Heart right ventricle (tissue), 16 donors: ENCODE measurements at regions not wholly inside any gene's neighbourhood (a gene's known extent, or its start where the extent isn't known, plus 50 kb on each side); places are given as distances from the start of the nearest gene placed in this dataset.

ENCODE experiments used
- ATAC-seq, 8 donors: fragments of 200-7000 bp; cut with Tn5 transposase; one replicate each; pipeline ENCODE4 v1.9.1; 2020; ENCODE audit warnings: mild to moderate bottlenecking in 8 of 8, moderate library complexity in 8 of 8, moderate number of reproducible peaks in 1 of 8
- DNase-seq, 2 donors: peaks; one replicate each; pipeline ENCODE4 v3.0.0-alpha.2; 2020
- H3K27ac ChIP-seq, 10 donors: fragments of 200-600 bp; sonication (generic) in 2 of 10; one replicate each; pipeline versions ENCODE4 v1.5.0 to v1.8.0; 2020 to 2022; ENCODE audit warnings: mild to moderate bottlenecking in 3 of 10
- H3K27me3 ChIP-seq, 7 donors: fragments of 200-600 bp; one replicate each; pipeline ENCODE4 v1.8.0; 2021 to 2022; ENCODE audit warnings: mild to moderate bottlenecking in 2 of 7
- H3K36me3 ChIP-seq, 9 donors: fragments of 200-600 bp; sonication (generic) in 1 of 9; one replicate each; pipeline versions ENCODE4 v1.5.0 to v1.8.0; 2020 to 2022; ENCODE audit warnings: mild to moderate bottlenecking in 2 of 9
- H3K4me1 ChIP-seq, 9 donors: fragments of 200-600 bp; sonication (generic) in 1 of 9; one replicate each; pipeline versions ENCODE4 v1.5.0 to v1.8.0; 2020 to 2022; ENCODE audit warnings: mild to moderate bottlenecking in 4 of 9
- H3K4me3 ChIP-seq, 10 donors: fragments of 200-600 bp; sonication (generic) in 2 of 10; one replicate each; pipeline versions ENCODE4 v1.5.0 to v1.8.0; 2020 to 2022; ENCODE audit warnings: mild to moderate bottlenecking in 7 of 10, moderate library complexity in 2 of 10
- H3K9me3 ChIP-seq, 11 donors: fragments of 200-600 bp in 10 of 11; sonication (generic) in 2 of 11; one replicate each; pipeline versions ENCODE4 v1.5.0 to v1.8.0; 2013 to 2022; ENCODE audit warnings: mild to moderate bottlenecking in 2 of 11, control low read depth in 1 of 11, moderate library complexity in 1 of 11
- CTCF ChIP-seq, 9 donors: fragments of 200-600 bp; sonication (generic) in 2 of 9; IDR thresholded peaks; one replicate each; pipeline versions ENCODE4 v1.5.0 to v1.8.0; 2021 to 2022; ENCODE audit warnings: antibody characterized with exemption in 9 of 9, mild to moderate bottlenecking in 5 of 9, moderate library complexity in 1 of 9
- whole genome bisulfite sequencing, 2 donors: extraction: QIAGEN DNeasy Blood & Tissue Kit; methylation state at CpG; one replicate each; pipeline ENCODE4 v1.1.7; 2013; ENCODE audit warnings: inconsistent platforms in 1 of 2; 5-methylcytosine and 5-hydroxymethylcytosine counted together
- intact Hi-C, 10 donors: fragments of 100-400 bp; cut with DNase I; formaldehyde crosslinking; loops; one replicate each; pipeline versions ENCODE4 v1.11.1 to v1.14.2; 2022
- donor health status: Arrhythmogenic right ventricular cardiomyopathy.
- donor health status: ischemic (EF 13 %, LVEDD 7.1; RV severe dilation, severe dysfunction).
- donor health status: healthy with polysubstance abuse.
- donor health status: DM: no; HTN: yes; CAD: no.
- donor health status: DM: no; HTN: no; CAD: no.
- donor health status: ischemic (EF 25% LVEDD 6.9; RV normal size, moderate dysfunction).
- donor health status: ischemic (EF 25% LVEDD 5.7; RV mildly dilated, moderate dysfunction).
- donor health status: healthy.
- donor health status: DM: yes; HTN: yes; CAD: no.
- donor health status: Ischemic cardiomyopathy.
- donor health status: ischemic (EF 35%, LVEDD 5.7; RV mildly dilated, moderate dysfunction).
- donor health status: nonischemic (EF 11% LVEDD 7.7; RV severe dilation, severe dysfunction).
- donor health status: DM: yes; HTN: yes; CAD: no.
- donor health status: PGD.
- donor health status: ischemic (EF 29% LVEDD 5.4; RV normal size, mild dysfunction).
- donor health status: nonischemic (EF 23%, LVEDD 6.1; RV moderate dilation, normal function).

GRCh38 chr2:149781263-149781808 is 193.8 kb upstream of the MMADHC start:
- Histone ChIP-seq H3K36me3 (no peaks in the 10 kb centered on the region), H3K4me3 (no peak overlapping the region), H3K27ac (no peak overlapping the region), H3K9me3 (peaks cover 0 to 7% (median 0%) of the 10 kb centered on the region in 11 donors), H3K4me1 (no peaks in the 10 kb centered on the region), H3K27me3 (no peaks in the 10 kb centered on the region)
- TF ChIP-seq CTCF (IDR thresholded peaks at IDR 0.05): no peak
- WGBS, 2 donors: 82 to 88% methylated on average over 1 of the region's 1 CpG
- DNase-seq (no peak), ATAC-seq (no peak)
- intact Hi-C loops: no loop called here

GRCh38 chr2:149773006-149773405 is 185.4 kb upstream of the MMADHC start:
- H3K4me3 ChIP-seq: no peak overlapping the region
- no peak for ATAC-seq
- H3K27me3 ChIP-seq: no peaks in the 10 kb centered on the region
- TF ChIP-seq CTCF (IDR thresholded peaks at IDR 0.05): no peak
- WGBS, 2 donors: 58 to 63% methylated on average over 1 of the region's 1 CpG
- no peaks in the 10 kb centered on the region for H3K4me1 ChIP-seq
- no peak for DNase-seq
- H3K9me3 ChIP-seq: no peaks in the 10 kb centered on the region
- H3K27ac ChIP-seq: no peak overlapping the region
- intact Hi-C loops: no loop called here
- no peaks in the 10 kb centered on the region for H3K36me3 ChIP-seq

GRCh38 chr2:149768320-149768799 is 180.8 kb upstream of the MMADHC start:
- no peaks in the 10 kb centered on the region for H3K36me3 ChIP-seq
- intact Hi-C loops: no loop called here
- TF ChIP-seq CTCF (IDR thresholded peaks at IDR 0.05): no peak
- ATAC-seq (no peak), DNase-seq (no peak)
- 54 to 68% methylated on average over 1 of the region's 1 CpG for WGBS, 2 donors
- H3K27ac ChIP-seq: no peak overlapping the region
- H3K9me3 ChIP-seq: no peaks in the 10 kb centered on the region
- H3K4me1 ChIP-seq: no peaks in the 10 kb centered on the region
- no peak overlapping the region for H3K4me3 ChIP-seq
- no peaks in the 10 kb centered on the region for H3K27me3 ChIP-seq

GRCh38 chr2:149767516-149767974 is 180.0 kb upstream of the MMADHC start:
- peak in 3 of 8 donors; percentile 24 to 58 (median 34) for ATAC-seq
- WGBS, 2 donors: 42 to 52% methylated on average over 3 of the region's 3 CpGs

More at GRCh38 chr2:149767516-149767974, 180.0 kb upstream of the MMADHC start:
- H3K27me3 ChIP-seq: no peaks in the 10 kb centered on the region
- intact Hi-C loops: no loop called here
- H3K4me3 ChIP-seq: no peak overlapping the region
- no peak for DNase-seq
- H3K9me3 ChIP-seq: no peaks in the 10 kb centered on the region
- no peaks in the 10 kb centered on the region for H3K4me1 ChIP-seq
- TF ChIP-seq CTCF (IDR thresholded peaks at IDR 0.05): no peak
- no peak overlapping the region for H3K27ac ChIP-seq
- H3K36me3 ChIP-seq: no peaks in the 10 kb centered on the region
